Mammary epithelial cell (primary cell): ENCODE measurements at regions not wholly inside any gene's neighbourhood (a gene's known extent, or its start where the extent isn't known, plus 50 kb on each side); places are given as distances from the start of the nearest gene placed in this dataset.

ENCODE experiments used
- EZH2 ChIP-seq: IDR thresholded peaks from 2 replicates; pipeline ENCODE4 v1.6.1; 2012; ENCODE audit warnings: low read length, inconsistent platforms, borderline replicate concordance
- TF ChIP-seq, protein P1 (sequence below), 2 donors: IDR thresholded peaks in 1 of 2; conservative IDR thresholded peaks in 1 of 2; 2 replicates each; pipeline ENCODE4 v1.5.1; 2011 to 2012; ENCODE audit warnings: inconsistent platforms in 2 of 2, low read length in 2 of 2, mild to moderate bottlenecking in 2 of 2, control low read depth in 1 of 2, low read depth in 1 of 2; ENCODE audit not compliant: insufficient read depth in 1 of 2; ENCODE audit errors: extremely low read depth in 1 of 2

GRCh38 chr13:78046331-78046730 lies 127.7 kb upstream of the EDNRB start:
- TF ChIP-seq, protein P1, sequence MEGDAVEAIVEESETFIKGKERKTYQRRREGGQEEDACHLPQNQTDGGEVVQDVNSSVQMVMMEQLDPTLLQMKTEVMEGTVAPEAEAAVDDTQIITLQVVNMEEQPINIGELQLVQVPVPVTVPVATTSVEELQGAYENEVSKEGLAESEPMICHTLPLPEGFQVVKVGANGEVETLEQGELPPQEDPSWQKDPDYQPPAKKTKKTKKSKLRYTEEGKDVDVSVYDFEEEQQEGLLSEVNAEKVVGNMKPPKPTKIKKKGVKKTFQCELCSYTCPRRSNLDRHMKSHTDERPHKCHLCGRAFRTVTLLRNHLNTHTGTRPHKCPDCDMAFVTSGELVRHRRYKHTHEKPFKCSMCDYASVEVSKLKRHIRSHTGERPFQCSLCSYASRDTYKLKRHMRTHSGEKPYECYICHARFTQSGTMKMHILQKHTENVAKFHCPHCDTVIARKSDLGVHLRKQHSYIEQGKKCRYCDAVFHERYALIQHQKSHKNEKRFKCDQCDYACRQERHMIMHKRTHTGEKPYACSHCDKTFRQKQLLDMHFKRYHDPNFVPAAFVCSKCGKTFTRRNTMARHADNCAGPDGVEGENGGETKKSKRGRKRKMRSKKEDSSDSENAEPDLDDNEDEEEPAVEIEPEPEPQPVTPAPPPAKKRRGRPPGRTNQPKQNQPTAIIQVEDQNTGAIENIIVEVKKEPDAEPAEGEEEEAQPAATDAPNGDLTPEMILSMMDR (conservative IDR thresholded peaks at IDR 0.05 in 1 of 2, IDR thresholded peaks at IDR 0.05 in 1 of 2; ENCODE audit: extremely low read depth in 1 of 2, insufficient read depth in 1 of 2, low read depth in 1 of 2, low read length in 2 of 2) = no peak
- no peak for TF ChIP-seq EZH2
